HepG2 (cell line): ENCODE measurements at regions not wholly inside any gene's neighbourhood (a gene's known extent, or its start where the extent isn't known, plus 50 kb on each side); places are given as distances from the start of the nearest gene placed in this dataset.

Experiments used
- NFE2 ChIP-seq: sonication (generic); formaldehyde crosslinking; IDR thresholded peaks from 2 replicates; pipeline ENCODE4 v1.4.0; 2020; ENCODE audit warnings: missing genetic modification reagents
- TCF12 ChIP-seq, 2 experiments: fragments of 450-650 bp in 1 of 2; sonication (generic) in 1 of 2; formaldehyde crosslinking in 1 of 2; IDR thresholded peaks; 2 replicates each; pipeline versions ENCODE4 v1.6.1 to v1.8.0; 2017 to 2022; ENCODE audit warnings: antibody characterized with exemption in 1 of 2, mild to moderate bottlenecking in 1 of 2, missing genetic modification reagents in 1 of 2, moderate library complexity in 1 of 2
- TF ChIP-seq, protein P1 (sequence below): sonication (generic); formaldehyde crosslinking; IDR thresholded peaks from 2 replicates; pipeline ENCODE4 v1.5.0; 2020; ENCODE audit warnings: mild to moderate bottlenecking, missing genetic modification reagents, moderate library complexity

DNA sequence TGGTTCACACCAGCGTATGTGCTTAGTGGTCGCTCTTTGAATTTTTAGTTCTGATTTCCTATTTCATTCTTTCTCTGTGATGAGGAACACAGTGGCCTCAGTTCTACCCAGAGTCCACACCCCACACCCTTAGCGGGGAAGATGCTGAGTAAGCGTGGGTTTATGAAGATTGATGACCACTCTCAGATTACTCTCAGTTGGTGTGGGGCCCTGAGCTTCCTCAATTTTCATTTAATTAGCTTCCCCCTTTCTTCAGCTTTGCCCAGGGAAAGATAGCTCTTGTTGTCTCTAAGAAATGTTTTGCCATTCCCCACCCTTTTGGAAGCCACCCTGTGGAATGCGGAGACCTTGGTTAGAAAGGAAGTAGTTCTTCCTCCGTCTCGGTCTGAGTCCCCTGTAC lies 299.9 kb upstream of the PROX1 start:
- no peak for TF ChIP-seq NFE2
- TF ChIP-seq TCF12 (IDR thresholded peaks at IDR 0.05): no peak
- TF ChIP-seq TCF12 (CRISPR knock-in tag; IDR thresholded peaks at IDR 0.05): no peak
- TF ChIP-seq, protein P1, sequence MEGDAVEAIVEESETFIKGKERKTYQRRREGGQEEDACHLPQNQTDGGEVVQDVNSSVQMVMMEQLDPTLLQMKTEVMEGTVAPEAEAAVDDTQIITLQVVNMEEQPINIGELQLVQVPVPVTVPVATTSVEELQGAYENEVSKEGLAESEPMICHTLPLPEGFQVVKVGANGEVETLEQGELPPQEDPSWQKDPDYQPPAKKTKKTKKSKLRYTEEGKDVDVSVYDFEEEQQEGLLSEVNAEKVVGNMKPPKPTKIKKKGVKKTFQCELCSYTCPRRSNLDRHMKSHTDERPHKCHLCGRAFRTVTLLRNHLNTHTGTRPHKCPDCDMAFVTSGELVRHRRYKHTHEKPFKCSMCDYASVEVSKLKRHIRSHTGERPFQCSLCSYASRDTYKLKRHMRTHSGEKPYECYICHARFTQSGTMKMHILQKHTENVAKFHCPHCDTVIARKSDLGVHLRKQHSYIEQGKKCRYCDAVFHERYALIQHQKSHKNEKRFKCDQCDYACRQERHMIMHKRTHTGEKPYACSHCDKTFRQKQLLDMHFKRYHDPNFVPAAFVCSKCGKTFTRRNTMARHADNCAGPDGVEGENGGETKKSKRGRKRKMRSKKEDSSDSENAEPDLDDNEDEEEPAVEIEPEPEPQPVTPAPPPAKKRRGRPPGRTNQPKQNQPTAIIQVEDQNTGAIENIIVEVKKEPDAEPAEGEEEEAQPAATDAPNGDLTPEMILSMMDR: no peak
